C4-2B (cell line): ENCODE measurements at regions not wholly inside any gene's neighbourhood (a gene's known extent, or its start where the extent isn't known, plus 50 kb on each side); places are given as distances from the start of the nearest gene placed in this dataset.

ENCODE experiments used
- ZFX ChIP-seq: fragments of 450-650 bp; IDR thresholded peaks from 2 replicates; pipeline ENCODE4 v1.6.1; 2017
- TF ChIP-seq, protein P1 (sequence below): fragments of 450-650 bp; conservative IDR thresholded peaks from 2 replicates; pipeline ENCODE4 v1.5.1; 2017; ENCODE audit warnings: mild to moderate bottlenecking

DNA sequence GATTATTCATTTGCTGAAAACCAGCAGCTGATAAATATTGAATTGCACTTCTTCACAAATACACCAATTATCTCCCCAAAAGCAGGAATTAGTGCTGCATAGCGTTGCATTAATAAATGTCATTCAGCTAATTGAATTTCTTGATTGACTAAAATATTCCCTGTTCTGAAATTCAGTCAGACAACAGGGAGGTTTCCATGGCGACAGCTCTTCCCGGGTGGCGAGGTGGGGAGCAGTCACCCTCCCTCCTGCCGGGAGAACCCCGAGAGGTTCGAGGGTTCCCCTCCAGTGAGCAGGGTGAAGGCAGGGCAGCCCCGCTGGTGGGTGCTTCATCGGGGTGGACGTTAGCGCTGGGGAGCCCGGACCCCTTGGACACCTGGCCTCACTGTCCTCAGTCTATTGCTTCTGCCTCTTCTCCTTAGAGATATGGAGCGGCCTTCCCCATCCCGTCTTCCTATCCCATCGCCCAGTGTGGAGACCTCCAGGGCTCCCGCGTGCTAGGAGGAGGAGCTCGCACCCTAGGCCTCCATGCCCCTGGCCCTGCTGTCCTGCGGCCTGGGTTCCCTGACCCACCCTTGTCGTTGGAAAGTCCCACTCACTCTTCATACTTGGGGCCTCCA lies 983.5 kb downstream of the BRD1 start:
- TF ChIP-seq, protein P1, sequence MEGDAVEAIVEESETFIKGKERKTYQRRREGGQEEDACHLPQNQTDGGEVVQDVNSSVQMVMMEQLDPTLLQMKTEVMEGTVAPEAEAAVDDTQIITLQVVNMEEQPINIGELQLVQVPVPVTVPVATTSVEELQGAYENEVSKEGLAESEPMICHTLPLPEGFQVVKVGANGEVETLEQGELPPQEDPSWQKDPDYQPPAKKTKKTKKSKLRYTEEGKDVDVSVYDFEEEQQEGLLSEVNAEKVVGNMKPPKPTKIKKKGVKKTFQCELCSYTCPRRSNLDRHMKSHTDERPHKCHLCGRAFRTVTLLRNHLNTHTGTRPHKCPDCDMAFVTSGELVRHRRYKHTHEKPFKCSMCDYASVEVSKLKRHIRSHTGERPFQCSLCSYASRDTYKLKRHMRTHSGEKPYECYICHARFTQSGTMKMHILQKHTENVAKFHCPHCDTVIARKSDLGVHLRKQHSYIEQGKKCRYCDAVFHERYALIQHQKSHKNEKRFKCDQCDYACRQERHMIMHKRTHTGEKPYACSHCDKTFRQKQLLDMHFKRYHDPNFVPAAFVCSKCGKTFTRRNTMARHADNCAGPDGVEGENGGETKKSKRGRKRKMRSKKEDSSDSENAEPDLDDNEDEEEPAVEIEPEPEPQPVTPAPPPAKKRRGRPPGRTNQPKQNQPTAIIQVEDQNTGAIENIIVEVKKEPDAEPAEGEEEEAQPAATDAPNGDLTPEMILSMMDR, result no peak
- no peak for TF ChIP-seq ZFX
